Iris pigment epithelial cell (primary cell): ENCODE measurements at regions not wholly inside any gene's neighbourhood (a gene's known extent, or its start where the extent isn't known, plus 50 kb on each side); places are given as distances from the start of the nearest gene placed in this dataset.
A peak's percentile ranks its signal among the peaks of the same experiment; 100 is the strongest.

Source experiments
- DNase-seq: peaks from one replicate; pipeline ENCODE4 v3.0.0-alpha.2; 2011; ENCODE audit warnings: low read depth

DNA sequence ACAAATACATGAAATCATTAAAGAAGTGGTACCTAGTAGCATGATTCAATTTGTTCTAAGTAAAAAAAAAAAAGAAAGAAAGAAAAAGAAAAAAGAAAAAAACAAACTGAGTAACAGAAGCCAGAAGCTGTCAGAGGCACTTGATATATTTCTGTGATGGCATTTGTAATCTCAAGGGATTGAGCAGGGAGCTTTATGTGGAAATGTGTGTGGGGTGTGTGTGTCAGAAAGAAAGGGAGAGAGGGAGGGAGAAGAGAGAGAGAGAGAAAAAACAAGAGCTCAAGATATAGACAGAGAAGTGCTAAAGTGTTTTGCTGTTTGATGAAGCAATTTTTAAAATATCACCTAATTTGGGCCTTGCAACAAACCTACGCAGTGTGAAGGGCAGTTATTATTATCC, 357.6 kb upstream of the PCDH15 start:
- DNase-seq = no peak

DNA sequence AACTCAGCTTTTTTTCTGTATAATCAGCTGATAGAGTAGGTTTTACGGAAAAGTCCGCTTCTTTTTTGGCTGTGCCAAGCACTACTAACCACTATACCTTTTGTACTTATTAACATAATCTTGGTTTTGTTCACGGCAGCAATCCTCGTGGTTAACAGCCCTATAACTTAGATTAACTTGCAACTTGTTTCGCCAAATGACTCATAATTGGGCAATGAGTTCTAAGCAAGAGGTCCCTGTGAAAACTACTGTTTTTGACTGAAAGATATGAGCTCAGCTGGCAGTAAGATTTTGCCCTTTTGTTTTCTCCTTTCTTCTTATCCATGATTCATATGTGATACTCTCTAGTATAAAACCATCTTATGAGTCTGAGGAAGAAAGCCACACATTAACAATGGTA, 345.0 kb upstream of the PCDH15 start:
- peak; percentile 43 for DNase-seq

DNA sequence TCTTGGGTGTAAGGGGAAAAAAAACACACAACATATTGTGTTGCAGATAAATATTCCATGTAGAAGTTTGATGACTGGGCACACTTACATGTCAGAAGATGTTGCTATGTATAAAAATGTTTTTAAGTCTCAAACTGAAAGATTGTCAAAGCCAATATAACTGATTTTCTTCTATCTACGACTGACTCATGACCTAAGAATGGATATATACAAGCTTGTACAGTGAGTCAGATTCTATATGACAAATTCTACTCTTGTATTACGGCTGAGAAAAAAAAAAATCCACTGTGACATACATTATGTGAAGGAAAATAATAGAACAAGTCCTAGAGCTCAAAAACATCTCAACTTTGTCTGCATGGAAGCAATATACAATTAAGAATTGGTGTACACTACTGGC, 343.0 kb upstream of the PCDH15 start:
- no peak for DNase-seq

DNA sequence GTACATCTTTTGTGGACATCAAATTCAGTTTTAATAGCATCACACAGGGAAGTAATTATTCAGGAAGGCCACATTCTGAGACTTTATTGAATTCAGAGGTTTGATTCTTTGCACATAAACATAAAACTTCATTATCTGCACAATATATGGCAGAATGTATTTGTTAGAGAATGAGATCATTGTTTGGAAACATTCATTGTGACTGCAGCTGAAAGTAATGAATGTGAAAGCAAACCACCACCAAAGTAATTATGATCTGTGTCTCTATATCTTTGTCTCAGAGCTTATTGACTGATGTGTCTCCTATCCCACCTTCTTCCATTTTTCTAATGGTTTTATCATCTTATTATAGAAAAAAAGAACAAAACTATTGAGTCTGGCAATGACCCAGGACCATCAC, 340.9 kb upstream of the PCDH15 start:
- DNase-seq = no peak

DNA sequence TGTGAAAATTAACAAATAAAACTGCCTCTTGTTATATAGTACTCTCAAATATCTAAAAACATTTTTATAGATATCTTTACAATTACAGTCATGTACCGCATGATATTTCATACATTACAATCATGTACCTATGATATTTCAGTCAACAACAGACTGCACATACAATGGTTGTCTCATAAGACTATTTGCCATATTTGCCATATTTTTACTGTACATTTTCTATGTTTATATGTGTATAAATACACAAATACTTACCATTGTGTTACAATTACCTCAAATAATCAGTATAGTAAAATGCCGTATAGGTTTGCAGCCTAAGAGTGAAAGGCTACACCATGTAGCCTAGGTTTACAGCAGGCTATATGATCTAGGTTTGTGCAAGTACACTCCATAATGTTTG, 336.0 kb upstream of the PCDH15 start:
- no peak for DNase-seq

DNA sequence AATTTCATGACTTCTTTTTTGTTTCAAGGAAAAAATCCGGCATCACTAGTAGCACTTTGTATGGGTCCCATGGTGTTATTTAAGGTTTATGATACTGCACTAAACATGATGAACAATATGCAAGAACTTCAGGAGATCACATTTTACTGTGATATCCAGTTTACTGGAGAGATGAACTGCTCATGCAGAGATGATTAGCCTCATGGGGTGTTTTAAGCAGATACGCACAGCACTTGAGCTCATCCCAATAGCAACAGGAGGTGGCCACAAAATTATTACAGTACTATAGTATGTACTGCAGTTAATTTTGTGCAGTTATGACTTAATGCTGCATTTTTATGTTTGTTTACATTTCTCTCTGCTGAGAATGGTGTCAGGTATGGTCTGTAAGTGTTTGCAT, 303.7 kb upstream of the PCDH15 start:
- no peak for DNase-seq

DNA sequence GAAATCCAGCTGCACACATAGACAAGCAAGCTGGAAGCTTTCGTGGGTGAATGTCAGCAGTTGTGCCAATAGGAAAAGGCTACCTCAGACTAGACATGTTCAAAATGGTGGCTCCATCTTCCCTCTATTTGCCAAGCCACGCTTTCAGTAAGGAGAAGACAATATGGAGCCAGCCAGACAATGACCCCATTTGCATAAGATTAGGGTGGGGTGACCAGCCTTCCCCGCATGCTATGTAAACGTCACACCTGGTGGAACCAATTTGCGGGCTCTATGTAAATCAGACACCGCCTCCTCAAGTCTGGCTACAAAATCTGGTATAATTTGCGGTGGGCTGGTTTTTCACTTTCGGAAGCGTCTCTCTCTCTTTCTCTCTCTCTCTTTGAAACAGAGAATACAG, 297.4 kb upstream of the PCDH15 start:
- DNase-seq = no peak

DNA sequence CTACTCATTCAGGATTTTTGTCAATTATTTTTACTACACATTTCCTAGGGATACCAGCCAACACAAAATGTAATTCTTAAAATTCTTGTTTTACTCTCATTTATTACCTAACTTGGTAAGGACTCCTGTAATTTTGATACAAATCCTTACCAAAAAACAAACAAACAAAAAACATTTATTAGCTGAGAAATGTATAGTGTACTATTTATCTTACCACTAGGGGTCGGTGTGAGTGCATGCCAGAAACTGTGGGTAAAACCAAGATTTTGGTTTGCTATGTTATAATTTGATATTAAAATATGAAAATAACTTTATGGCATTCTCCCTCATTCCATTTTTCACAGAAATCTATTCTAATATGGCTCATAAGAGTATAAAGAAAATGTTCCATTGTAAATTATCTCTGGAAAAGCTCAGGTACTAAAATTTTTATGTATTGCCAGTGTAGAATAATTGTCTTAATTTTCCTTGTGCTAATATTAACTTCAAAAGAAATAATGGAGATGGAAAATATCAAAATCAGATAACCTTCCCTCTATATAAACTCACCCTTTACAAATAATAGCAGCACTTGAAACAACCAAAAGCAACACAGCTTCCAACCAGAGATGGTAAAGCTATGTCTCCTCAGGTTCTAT, 290.8 kb upstream of the PCDH15 start:
- peak; percentile 4 for DNase-seq

DNA sequence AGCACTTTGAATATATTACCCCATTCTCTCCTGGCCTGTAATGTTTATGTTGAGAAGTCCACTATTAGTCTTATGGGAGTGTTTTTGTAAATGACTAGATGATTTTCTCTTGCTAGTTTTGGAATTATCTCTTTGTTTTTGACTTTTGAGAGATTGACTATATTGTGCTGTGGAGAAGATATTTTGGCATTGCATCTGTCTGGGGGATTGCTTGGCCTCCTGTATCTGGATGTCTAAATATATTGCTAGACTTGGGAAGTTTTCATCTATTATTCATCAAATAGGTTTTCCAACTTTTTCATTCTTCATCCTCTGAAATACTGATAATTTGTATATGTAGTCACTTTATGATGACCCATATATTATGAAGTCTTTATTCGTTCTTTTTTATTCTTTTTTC, 277.1 kb upstream of the PCDH15 start:
- DNase-seq = no peak

DNA sequence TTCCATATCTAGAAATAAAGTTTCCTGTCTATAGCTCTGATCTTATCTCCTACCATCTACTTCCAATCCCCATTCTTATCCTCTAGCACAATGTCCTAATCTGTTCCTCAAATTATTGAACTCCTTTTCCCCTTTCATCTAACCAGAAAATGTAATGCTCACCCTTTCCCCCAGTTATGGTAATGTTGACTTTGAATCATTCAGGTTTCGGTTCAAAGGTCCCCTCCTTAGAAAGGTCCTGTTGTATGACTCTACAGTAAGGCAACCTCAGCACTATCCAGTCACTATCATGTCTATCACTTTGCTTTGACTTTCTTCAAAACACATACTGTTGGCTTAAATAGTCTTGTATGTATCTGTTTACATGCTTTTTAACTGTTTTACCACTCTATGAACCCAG, 264.2 kb upstream of the PCDH15 start:
- no peak for DNase-seq

DNA sequence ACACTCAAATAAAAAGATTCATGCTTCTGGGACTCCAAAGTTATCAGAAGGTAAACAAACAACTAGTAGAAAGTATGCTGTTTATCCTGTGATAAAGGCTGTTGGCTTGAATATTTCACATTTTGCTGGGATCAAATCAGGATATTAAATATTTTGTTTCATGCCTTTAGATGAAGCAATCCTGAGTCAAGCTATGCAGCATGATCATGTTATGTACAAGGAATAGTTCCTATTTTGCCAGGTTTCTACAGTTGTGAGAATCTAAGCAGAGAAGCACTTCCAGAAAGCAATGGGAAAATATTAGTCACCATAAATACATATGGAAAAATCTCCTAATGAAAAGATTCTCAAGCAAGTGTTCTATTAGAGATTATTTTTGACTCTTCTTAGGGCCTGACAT, 262.8 kb upstream of the PCDH15 start:
- peak; percentile 21 for DNase-seq

DNA sequence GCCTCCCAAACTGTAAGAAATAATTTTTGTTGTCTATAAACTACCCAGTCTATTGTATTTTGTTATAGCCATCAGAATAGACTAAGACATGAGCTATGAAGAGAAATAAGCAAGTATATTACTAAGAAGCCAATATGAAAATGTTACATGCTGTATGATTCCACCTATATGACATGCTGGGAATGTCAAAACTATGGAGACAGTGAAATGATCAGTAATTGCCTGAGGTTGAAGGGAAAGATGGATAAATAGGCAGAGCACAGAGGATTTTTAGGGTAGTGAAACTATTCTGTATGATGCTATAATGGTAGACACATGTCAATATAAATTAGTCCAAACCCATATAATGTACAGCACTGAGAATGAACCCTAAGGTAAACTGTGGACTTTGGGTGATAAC, 261.3 kb upstream of the PCDH15 start:
- no peak for DNase-seq

DNA sequence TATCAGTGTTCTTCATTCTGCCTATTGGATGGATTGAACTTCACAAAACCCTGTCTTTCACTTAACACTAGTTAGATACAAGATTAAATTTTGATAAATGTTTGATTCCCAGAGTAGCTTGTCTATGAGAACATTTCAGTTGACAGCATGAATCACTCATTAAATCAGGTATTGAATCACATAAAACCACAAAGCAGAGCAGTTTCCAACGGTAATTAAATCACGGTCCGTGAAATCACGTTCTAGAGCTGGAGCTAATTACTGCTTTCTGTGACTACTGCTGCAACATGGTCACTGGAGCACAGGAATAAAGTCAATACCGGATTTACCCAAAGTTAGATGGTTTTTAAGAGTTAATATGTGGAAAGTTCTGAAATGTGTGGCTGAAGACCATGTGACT, 257.8 kb upstream of the PCDH15 start:
- no peak for DNase-seq

DNA sequence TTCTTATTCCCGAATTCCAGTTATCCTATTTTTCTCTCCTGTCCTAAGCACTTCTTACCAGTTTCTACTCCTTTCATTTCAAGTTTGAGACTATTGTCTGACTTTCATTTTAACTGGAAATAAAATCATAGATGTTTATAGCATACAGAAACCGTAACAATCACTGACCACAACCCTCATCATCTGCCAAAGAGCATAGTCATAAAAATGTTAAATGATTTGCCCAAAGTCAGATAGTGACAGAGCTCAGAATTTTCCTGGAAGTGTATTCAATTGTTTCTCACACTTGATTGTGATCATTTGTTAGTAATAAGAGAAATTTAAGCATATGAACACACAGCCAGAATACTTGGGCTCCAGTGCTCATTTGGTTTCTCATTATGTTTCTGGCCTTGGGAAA, 250.5 kb upstream of the PCDH15 start:
- no peak for DNase-seq

DNA sequence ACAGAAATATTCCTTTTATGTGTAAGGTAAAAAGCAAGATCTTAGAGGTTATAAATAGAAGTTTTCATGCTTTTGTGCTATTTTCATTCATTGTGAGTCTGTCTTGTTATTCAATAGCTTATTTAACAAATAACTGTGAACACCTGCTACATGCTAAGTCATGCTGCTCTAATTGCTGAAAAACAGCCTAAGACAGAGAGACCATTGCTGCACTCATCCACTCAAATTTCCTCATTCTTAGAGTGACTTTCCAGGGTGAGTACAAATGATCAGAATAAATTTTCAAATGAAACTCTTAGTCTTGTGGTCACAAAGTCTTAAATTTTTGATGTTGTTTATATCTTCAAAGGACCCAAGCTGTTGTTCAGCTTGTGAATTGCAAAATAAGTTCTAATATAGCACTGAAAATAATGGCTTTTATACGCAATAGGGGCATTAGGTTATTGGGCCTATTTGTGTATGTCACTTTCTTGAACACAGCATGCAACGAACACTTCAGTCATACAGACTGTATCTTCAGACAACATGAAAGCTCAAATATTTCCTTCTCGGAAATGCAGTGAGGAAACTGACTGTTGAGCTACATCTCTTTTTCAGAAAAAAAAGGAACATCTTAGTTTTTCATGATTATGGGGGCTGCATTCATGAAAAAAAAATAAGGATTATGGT, 247.9 kb upstream of the PCDH15 start:
- DNase-seq = no peak

DNA sequence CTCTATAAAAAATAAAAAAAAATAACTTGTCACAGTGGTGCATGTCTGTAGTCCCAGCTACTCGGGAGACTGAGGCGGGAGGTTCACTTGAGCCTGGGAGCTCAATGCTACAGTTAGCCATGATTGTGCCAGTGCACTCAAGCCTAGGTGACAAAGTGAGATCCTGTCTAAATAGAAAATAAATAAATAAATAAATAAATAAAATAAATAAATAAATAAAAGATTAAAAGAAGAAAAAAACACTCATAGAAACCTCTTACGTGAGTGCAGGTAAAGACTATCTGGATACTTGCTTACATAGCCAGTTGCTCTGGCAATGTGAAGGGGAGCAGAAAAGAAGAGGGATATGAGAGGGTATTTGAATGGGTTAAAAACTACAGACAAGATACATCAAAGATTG, 242.5 kb upstream of the PCDH15 start:
- no peak for DNase-seq

DNA sequence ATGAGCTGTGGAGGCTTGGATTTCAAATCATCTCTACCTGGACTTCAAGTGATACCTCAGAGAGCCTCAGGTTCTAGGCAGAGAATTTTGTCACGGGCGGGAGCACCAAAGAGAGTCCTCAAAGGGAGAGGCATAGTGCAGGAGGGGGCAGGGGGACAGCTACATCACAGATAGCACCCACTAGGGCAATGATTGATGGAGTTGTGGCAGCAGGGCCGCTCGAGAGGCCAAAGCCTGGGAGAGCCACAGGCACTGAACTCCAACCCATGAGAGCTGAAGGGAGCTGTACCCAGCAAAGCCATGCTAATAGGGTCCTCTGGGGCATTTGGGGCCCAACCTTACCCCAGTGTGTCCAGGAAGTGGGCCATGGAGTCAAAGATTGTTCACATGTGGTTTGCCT, 232.0 kb upstream of the PCDH15 start:
- no peak for DNase-seq

DNA sequence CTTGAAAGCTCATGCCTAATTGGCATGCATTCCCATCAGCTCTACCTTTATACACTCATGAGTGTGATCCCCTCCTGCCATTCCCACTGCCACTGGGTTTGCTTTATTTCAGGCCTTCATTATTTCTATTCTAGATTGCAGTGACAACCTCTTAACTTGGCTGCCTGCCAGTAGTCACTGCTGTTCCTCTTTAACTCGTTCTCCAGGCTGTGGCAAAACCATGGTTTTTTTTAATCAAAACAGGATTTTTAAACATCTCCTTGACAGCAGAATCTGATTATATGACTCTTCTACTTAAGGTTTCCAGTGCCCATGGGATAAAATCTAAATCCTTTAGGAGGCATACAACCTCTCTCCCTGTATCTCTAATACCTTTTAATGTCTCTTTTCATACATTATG, 223.7 kb upstream of the PCDH15 start:
- DNase-seq = no peak

DNA sequence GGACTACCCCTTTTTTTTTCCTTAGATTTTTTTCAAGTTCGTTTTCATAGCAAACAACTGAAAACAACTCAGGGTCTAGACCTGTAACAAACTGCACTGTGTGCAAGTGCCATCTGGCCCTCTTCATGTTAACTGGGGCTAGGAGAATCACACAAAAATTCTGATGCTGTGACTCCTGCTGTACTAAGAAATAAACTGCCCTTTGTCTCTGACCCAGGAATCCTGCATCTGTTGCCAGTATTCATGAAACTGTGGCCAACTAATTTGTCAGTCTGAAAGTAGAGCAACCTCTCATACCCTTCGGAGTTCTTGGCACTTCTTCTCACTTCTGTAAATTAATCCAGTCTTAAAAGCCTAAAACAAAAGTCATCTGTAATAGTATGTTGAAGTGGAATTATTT, 218.4 kb upstream of the PCDH15 start:
- no peak for DNase-seq

DNA sequence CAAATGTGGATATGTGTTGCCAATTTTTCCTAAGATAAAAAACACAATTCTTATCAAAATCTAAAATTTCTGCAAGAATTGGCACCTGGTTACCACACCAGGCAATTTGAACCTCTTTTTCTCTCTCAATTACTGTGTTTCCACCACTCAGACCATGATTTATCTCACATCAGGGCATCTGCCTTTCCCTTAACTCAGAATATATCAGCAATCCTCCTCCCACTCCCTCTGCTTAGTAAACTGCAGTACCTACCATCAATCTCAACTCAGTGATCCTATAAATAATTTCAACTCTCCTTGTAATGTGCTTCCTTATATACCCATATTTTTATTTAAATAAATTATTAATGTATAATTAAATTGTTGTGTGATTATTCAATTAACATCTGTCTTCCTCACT, 212.3 kb upstream of the PCDH15 start:
- DNase-seq = no peak

DNA sequence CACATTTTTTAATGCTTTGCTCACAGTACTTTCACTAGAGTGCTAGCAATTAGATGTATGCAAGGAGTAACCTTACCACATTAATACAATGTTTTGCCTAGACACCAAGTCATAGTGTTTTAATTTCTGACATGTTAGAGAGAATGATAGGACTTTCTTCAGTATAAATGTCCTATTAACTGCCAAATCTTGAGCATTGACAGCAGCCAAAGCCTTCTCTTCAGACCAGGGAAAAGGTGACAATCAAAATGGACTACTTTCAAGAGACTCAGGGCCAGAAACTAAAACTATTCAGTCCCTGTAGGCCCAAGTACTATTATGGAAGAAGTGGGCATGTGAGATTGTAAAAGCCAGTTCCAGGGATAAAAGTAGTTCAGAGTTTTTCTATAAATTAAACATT, 201.4 kb upstream of the PCDH15 start:
- no peak for DNase-seq

DNA sequence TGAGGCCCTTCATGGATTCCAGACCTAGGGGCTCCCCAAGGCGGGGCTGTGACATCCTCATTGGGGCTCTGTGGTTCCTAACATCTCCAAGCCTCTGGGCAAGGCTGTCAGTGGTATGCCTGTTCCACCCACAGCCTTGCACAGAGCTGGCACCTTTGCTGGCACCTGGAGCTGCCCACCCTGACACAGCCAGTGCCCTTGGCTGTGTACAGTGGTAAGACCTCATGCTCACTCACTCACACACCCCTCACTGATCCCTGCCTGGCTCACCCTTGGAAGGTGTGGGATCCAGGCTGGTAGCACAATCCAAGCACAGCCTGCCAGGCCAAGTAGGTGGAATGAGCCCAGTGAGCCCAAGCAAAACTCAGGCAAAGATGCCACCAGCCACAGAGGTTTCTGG, 200.4 kb upstream of the PCDH15 start:
- no peak for DNase-seq

DNA sequence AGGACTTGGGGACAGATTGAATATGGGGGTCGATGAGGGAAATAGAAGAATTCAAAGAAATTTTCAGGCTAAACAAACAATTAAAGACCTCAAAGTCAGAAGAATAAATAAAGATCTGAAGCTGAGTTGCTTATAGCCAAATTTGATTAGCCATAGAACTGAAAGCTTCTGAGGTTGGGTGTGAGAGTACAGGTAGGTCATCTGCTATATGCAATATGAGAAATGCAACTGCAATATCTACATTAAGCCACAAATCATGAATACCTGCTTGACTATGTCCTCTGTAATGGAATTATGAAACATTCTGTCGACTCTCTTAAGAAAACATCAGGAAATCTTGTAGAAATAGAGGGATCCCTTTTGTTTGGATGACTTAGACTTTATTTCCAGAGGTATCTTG, 192.1 kb upstream of the PCDH15 start:
- DNase-seq = no peak

DNA sequence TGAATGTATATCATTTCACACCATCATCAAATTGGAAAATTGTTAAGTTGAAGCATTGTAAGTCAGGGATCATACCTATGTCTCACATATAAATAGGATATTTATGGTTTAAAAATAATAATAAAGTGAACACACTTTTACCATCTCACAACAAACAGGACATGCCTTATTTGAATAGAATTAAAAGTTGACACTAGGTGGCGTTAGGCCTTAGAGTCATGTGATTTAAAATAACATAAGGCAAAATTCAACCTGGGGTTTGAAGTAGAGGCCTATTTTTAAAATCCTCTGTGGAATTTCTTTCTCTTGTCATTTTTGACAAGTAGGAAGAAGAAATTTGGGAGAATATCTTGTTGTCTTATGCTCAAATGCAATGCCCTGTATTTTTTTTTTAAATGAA, 184.7 kb upstream of the PCDH15 start:
- peak; percentile 2 for DNase-seq
